ENCODE measurements at regions not wholly inside any gene's neighbourhood (a gene's known extent, or its start where the extent isn't known, plus 50 kb on each side); places are given as distances from the start of the nearest gene placed in this dataset.
"Not testable (repeated sequence)": the region's sequence is repeated elsewhere in the genome, so short reads cannot be mapped to it uniquely, and the experiment has no call there.

DNA sequence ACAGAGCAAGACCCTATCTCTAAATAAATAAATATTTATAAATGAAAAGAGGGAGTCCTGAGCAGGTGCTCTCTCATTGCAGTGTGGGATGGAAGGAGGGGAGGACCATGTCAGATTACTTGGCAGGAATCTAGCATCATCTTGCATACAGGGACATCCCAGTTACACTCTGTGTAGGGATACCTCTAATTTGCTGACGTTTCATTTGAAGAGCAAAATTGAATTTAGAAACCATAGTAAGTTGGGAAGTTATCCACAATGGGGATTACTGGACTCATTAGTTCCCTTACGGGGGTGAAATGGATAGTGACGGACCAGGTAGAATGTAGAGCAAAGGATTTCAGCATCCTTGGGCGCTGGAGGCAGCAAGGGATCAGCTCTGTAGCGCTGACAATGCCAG lies 52.1 kb downstream of the ARHGEF18 start:
- no peaks in the 10 kb centered on the region for H3K9me3 ChIP-seq (ENCODE audit: control insufficient read depth in 2 of 2, insufficient read depth in 1 of 2, low read length in 1 of 2)
- no peaks in the 10 kb centered on the region for H3K27me3 ChIP-seq (ENCODE audit: control insufficient read depth in 2 of 2, insufficient read depth in 1 of 2, low read length in 1 of 2)
- peaks cover 67 to 72% of the 10 kb centered on the region in 2 donors for H3K36me3 ChIP-seq (ENCODE audit: control insufficient read depth in 2 of 2, insufficient read depth in 2 of 2, low read length in 1 of 2)
- H3K4me3 ChIP-seq (ENCODE audit: low read length in 2 of 2): no peak overlapping the region
- no peak overlapping the region for H3K27ac ChIP-seq (ENCODE audit: low read depth in 1 of 2, low read length in 1 of 2)
- DNase-seq (ENCODE audit: low read depth in 6 of 9, low spot score in 9 of 9): no peak
- whole genome bisulfite sequencing: 97% methylated on average over 5 of the region's 5 CpGs
- H3K4me1 ChIP-seq (ENCODE audit: control insufficient read depth in 2 of 2, insufficient read depth in 2 of 2, low read length in 2 of 2): peaks cover 5% of the 10 kb centered on the region in 2 donors

DNA sequence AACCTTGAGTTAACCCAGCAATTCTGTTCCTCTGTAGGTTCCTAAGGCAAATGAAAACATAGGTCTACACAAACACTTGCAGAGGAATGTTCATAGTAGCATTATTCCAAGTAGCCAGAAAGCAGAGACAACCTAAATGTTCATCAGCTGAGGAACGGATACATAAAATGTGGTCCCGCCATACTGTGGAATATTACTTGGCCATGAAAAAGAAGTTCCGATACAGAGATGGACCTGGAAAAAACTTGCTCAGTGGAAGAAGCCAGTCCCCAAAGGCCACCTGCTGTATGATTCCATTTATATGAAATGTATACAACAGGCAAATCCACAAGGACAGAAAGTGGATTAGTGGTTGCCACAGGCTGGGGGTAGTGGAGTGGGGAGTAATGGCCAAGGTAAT lies 53.0 kb downstream of the ARHGEF18 start:
- H3K9me3 ChIP-seq (ENCODE audit: control insufficient read depth in 2 of 2, insufficient read depth in 1 of 2, low read length in 1 of 2): no peaks in the 10 kb centered on the region
- no peaks in the 10 kb centered on the region for H3K27me3 ChIP-seq (ENCODE audit: control insufficient read depth in 2 of 2, insufficient read depth in 1 of 2, low read length in 1 of 2)
- no peak for DNase-seq (ENCODE audit: low read depth in 6 of 9, low spot score in 9 of 9)
- H3K27ac ChIP-seq (ENCODE audit: low read depth in 1 of 2, low read length in 1 of 2): no peak overlapping the region
- peaks cover 0 to under 1% of the 10 kb centered on the region in 2 donors for H3K4me1 ChIP-seq (ENCODE audit: control insufficient read depth in 2 of 2, insufficient read depth in 2 of 2, low read length in 2 of 2)
- H3K36me3 ChIP-seq (ENCODE audit: control insufficient read depth in 2 of 2, insufficient read depth in 2 of 2, low read length in 1 of 2): peaks cover 74 to 75% of the 10 kb centered on the region in 2 donors
- no peak overlapping the region for H3K4me3 ChIP-seq (ENCODE audit: low read length in 2 of 2)
- 98% methylated on average over 3 of the region's 3 CpGs for WGBS

DNA sequence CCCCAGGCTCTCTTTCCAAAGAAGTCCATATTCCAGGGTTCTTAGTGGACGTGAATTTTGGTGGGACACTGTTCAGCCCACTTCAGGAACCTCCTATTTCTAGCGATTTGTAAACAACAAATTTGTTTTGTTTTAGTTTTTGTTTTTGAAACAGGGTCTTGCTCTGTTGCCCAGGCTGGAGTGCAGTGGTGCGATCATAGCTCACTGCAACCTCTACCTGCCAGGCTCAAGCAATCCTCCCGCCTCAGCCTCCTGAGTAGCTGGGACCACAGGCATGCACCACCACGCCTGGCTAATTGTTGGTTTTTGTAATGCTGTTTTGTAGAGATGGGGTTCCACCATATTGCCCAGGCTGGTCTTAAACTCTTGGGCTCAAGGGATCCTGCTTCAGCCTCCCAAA lies 56.7 kb downstream of the ARHGEF18 start:
- 98% methylated on average over 5 of the region's 5 CpGs for WGBS
- not testable (repeated sequence) for H3K27me3 ChIP-seq (ENCODE audit: control insufficient read depth in 2 of 2, insufficient read depth in 1 of 2, low read length in 1 of 2); H3K4me3 ChIP-seq (ENCODE audit: low read length in 2 of 2); DNase-seq (ENCODE audit: low read depth in 6 of 9, low spot score in 9 of 9); H3K27ac ChIP-seq (ENCODE audit: low read depth in 1 of 2, low read length in 1 of 2); H3K4me1 ChIP-seq (ENCODE audit: control insufficient read depth in 2 of 2, insufficient read depth in 2 of 2, low read length in 2 of 2); H3K9me3 ChIP-seq (ENCODE audit: control insufficient read depth in 2 of 2, insufficient read depth in 1 of 2, low read length in 1 of 2)
- peaks cover 67 to 69% of the 10 kb centered on the region in 2 donors for H3K36me3 ChIP-seq (ENCODE audit: control insufficient read depth in 2 of 2, insufficient read depth in 2 of 2, low read length in 1 of 2)

DNA sequence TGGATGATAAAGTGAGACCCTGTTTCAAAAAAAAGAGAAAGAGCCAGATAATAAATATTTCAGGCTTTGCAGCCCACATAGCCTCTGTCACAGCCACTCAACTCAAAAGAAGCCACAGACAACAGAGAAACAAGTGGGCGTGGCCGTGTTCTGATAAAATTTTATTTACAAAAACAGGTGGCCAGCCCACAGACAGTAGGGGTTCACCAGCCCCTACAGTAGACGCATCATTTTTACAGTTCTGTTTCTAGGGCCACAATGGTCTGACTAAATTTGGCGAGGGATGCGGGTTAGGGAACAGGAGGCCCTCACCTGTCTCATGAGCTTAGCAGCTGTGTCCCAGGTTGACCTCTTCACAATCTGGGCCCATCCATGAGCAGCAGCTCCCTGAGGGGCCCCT lies 59.5 kb downstream of the ARHGEF18 start:
- no peaks in the 10 kb centered on the region for H3K9me3 ChIP-seq (ENCODE audit: control insufficient read depth in 2 of 2, insufficient read depth in 1 of 2, low read length in 1 of 2)
- H3K4me3 ChIP-seq (ENCODE audit: low read length in 2 of 2): no peak overlapping the region
- H3K27me3 ChIP-seq (ENCODE audit: control insufficient read depth in 2 of 2, insufficient read depth in 1 of 2, low read length in 1 of 2): no peaks in the 10 kb centered on the region
- no peak for DNase-seq (ENCODE audit: low read depth in 6 of 9, low spot score in 9 of 9)
- WGBS: 97% methylated on average over 5 of the region's 5 CpGs
- peaks cover 56 to 65% of the 10 kb centered on the region in 2 donors for H3K36me3 ChIP-seq (ENCODE audit: control insufficient read depth in 2 of 2, insufficient read depth in 2 of 2, low read length in 1 of 2)
- H3K27ac ChIP-seq (ENCODE audit: low read depth in 1 of 2, low read length in 1 of 2): no peak overlapping the region
- peaks cover 0 to 2% of the 10 kb centered on the region in 2 donors for H3K4me1 ChIP-seq (ENCODE audit: control insufficient read depth in 2 of 2, insufficient read depth in 2 of 2, low read length in 2 of 2)

DNA sequence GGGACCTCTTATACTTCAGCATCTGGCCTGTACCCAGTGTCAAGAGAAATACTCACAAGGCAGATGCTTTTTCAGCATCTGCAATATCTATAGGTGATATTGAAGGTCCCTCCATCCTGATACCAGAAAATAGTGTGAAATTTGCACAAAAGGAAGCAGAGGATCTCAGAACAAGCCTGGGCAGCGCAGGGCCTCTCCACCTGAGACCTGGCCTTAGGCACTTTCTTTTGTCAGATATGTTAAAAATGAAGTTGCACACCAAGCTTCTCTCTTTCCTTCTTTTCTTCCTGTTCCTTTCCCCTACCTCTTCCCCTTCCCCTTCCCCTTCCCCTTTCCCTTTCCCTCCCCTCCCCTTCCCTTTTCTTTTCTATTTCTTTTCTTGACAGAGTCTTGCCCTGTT lies 62.2 kb downstream of the ARHGEF18 start:
- Histone ChIP-seq H3K27ac (ENCODE audit: low read depth in 1 of 2, low read length in 1 of 2) (no peak overlapping the region), H3K4me1 (ENCODE audit: control insufficient read depth in 2 of 2, insufficient read depth in 2 of 2, low read length in 2 of 2) (peaks cover 0 to 2% of the 10 kb centered on the region in 2 donors), H3K9me3 (ENCODE audit: control insufficient read depth in 2 of 2, insufficient read depth in 1 of 2, low read length in 1 of 2) (no peaks in the 10 kb centered on the region), H3K4me3 (ENCODE audit: low read length in 2 of 2) (no peak overlapping the region), H3K27me3 (ENCODE audit: control insufficient read depth in 2 of 2, insufficient read depth in 1 of 2, low read length in 1 of 2) (no peaks in the 10 kb centered on the region), H3K36me3 (ENCODE audit: control insufficient read depth in 2 of 2, insufficient read depth in 2 of 2, low read length in 1 of 2) (peaks cover 47 to 64% of the 10 kb centered on the region in 2 donors)
- WGBS: 95% methylated on average over 1 of the region's 1 CpG
- DNase-seq (ENCODE audit: low read depth in 6 of 9, low spot score in 9 of 9): no peak

DNA sequence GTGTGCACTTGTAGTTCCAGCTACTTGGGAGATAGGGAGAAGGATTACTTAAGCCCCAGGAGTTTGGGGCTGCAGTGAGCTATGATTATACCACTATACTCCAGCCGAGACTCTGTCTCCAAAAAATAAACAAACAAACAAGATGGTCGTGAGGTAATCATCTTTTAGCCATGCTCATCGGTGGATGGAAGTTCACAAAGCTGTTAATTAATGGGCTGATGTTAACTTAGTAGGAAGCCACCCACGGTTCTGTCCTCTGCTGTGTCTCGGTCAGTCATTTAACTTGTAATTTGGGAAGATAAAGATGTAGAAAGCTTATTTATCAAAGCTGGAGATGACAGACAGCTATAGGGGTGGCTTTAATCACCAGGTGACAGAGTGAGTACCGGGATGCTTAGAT lies 64.9 kb downstream of the ARHGEF18 start:
- Histone ChIP-seq H3K27me3 (ENCODE audit: control insufficient read depth in 2 of 2, insufficient read depth in 1 of 2, low read length in 1 of 2) (no peaks in the 10 kb centered on the region), H3K4me1 (ENCODE audit: control insufficient read depth in 2 of 2, insufficient read depth in 2 of 2, low read length in 2 of 2) (peaks cover 0 to 2% of the 10 kb centered on the region in 2 donors), H3K9me3 (ENCODE audit: control insufficient read depth in 2 of 2, insufficient read depth in 1 of 2, low read length in 1 of 2) (peaks cover 0 to 3% of the 10 kb centered on the region in 2 donors), H3K4me3 (ENCODE audit: low read length in 2 of 2) (no peak overlapping the region), H3K36me3 (ENCODE audit: control insufficient read depth in 2 of 2, insufficient read depth in 2 of 2, low read length in 1 of 2) (peaks cover 54 to 63% of the 10 kb centered on the region in 2 donors), H3K27ac (ENCODE audit: low read depth in 1 of 2, low read length in 1 of 2) (no peak overlapping the region)
- 81% methylated on average over 6 of the region's 6 CpGs for WGBS
- DNase-seq (ENCODE audit: low read depth in 6 of 9, low spot score in 9 of 9): no peak

DNA sequence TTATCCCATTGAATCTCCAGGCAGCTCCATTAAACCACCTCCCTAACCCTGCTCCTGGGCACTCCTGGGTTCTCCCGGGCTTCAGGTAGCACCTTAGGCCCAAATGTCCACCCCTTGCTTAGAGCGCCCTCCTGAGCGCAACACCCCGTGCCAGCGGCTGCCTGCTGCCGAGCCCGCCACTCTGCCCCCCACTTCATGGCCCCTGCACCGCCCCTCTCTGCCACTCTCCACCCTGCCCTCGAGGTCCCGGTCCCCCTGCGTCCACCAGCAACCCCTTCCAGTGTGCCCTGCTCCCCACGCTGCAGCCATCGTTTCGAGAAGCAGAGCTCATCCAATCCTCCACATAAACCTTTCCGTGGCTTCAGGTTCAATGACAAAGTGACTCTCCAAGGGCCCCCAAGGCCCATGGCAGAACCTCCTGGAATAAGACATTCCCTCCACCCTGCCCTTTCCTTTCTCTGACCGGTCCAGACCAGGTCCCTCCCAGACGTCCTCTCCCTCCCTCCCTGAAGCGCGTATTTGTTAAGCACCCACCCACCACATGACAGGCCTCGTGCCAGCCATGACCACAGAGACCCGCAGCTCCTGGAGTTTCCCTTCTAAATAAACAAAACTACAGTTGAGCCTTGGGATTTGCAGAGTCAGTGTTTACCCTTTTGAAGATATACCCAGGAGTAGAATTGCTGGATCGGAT lies 66.6 kb downstream of the ARHGEF18 start:
- Histone ChIP-seq H3K4me3 (ENCODE audit: low read length in 2 of 2) (no peak overlapping the region), H3K27me3 (ENCODE audit: control insufficient read depth in 2 of 2, insufficient read depth in 1 of 2, low read length in 1 of 2) (no peaks in the 10 kb centered on the region), H3K36me3 (ENCODE audit: control insufficient read depth in 2 of 2, insufficient read depth in 2 of 2, low read length in 1 of 2) (peaks cover 65 to 67% of the 10 kb centered on the region in 2 donors), H3K4me1 (ENCODE audit: control insufficient read depth in 2 of 2, insufficient read depth in 2 of 2, low read length in 2 of 2) (no peaks in the 10 kb centered on the region), H3K9me3 (ENCODE audit: control insufficient read depth in 2 of 2, insufficient read depth in 1 of 2, low read length in 1 of 2) (peaks cover 0 to 3% of the 10 kb centered on the region in 2 donors), H3K27ac (ENCODE audit: low read depth in 1 of 2, low read length in 1 of 2) (no peak overlapping the region)
- 82% methylated on average over 22 of the region's 22 CpGs for WGBS
- no peak for DNase-seq (ENCODE audit: low read depth in 6 of 9, low spot score in 9 of 9)

DNA sequence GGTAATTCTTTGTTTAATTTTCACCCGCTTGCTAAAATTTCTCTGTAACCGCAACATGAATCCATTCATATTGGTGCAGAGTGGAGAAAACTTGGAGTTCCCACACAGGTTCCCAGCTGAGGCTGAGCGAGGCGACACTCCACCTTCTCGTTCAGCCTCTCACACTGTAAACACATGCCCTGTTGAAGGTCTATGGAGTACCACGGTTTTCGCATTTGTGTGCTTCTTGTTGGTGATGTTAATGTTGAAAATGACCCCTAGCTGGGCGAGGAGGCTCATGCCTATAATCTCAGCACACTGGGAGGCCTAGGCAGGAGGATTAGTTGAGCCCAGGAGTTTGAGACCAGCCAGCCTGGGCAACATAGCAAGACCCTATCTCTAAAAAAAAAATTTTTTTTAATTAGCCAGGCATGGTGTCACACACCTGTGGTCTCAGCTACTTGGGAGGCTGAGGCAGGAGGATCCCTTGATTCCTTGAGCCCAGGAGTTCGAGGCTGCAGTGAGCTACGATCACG lies 67.2 kb downstream of the ARHGEF18 start:
- H3K4me3 ChIP-seq (ENCODE audit: low read length in 2 of 2): no peak overlapping the region
- peaks cover 67 to 68% of the 10 kb centered on the region in 2 donors for H3K36me3 ChIP-seq (ENCODE audit: control insufficient read depth in 2 of 2, insufficient read depth in 2 of 2, low read length in 1 of 2)
- 98% methylated on average over 11 of the region's 11 CpGs for WGBS
- no peak overlapping the region for H3K27ac ChIP-seq (ENCODE audit: low read depth in 1 of 2, low read length in 1 of 2)
- no peaks in the 10 kb centered on the region for H3K4me1 ChIP-seq (ENCODE audit: control insufficient read depth in 2 of 2, insufficient read depth in 2 of 2, low read length in 2 of 2)
- no peaks in the 10 kb centered on the region for H3K27me3 ChIP-seq (ENCODE audit: control insufficient read depth in 2 of 2, insufficient read depth in 1 of 2, low read length in 1 of 2)
- DNase-seq (ENCODE audit: low read depth in 6 of 9, low spot score in 9 of 9): no peak
- H3K9me3 ChIP-seq (ENCODE audit: control insufficient read depth in 2 of 2, insufficient read depth in 1 of 2, low read length in 1 of 2): peaks cover 0 to 3% of the 10 kb centered on the region in 2 donors

DNA sequence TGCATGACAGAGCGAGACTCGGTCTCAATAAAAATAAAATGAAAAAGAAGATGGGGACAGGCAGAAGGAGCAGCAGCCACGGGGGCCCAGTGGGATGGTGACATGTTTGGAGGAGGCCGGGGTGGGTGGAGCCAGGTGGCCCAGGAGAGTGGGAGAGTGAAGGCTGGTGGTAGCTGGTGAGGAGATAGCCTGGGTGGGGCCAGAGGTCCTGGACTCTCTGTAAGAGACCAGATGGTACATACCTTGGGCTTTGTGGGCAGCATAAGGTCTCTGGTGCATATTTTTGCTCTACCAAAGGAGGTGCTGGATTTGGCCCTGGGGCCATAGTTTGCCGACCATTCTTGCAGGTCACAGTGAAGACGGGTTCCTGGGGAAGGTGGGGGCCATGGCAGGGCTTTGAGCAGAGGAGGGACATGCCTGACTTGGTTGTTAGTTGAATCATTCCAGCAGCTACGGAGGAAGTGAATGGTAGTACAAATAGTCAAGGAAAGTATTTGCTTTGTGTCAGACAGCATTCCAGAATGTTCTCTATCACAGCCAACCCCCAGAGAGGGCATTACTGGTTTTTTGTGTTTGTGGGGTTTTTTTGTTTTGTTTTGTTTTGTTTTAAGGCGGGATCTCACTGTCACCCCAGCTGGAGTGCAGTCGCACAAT lies 69.1 kb downstream of the ARHGEF18 start:
- no peak for DNase-seq (ENCODE audit: low read depth in 6 of 9, low spot score in 9 of 9)
- Histone ChIP-seq H3K4me3 (ENCODE audit: low read length in 2 of 2) (no peak overlapping the region), H3K36me3 (ENCODE audit: control insufficient read depth in 2 of 2, insufficient read depth in 2 of 2, low read length in 1 of 2) (peaks cover 68 to 73% of the 10 kb centered on the region in 2 donors), H3K9me3 (ENCODE audit: control insufficient read depth in 2 of 2, insufficient read depth in 1 of 2, low read length in 1 of 2) (peaks cover 0 to 3% of the 10 kb centered on the region in 2 donors), H3K27me3 (ENCODE audit: control insufficient read depth in 2 of 2, insufficient read depth in 1 of 2, low read length in 1 of 2) (no peaks in the 10 kb centered on the region), H3K4me1 (ENCODE audit: control insufficient read depth in 2 of 2, insufficient read depth in 2 of 2, low read length in 2 of 2) (no peaks in the 10 kb centered on the region), H3K27ac (ENCODE audit: low read depth in 1 of 2, low read length in 1 of 2) (no peak overlapping the region)
- 98% methylated on average over 9 of the region's 9 CpGs for WGBS

Measured in thymus (tissue), 11 donors.